ENCODE measurements at regions not wholly inside any gene's neighbourhood (a gene's known extent, or its start where the extent isn't known, plus 50 kb on each side); places are given as distances from the start of the nearest gene placed in this dataset.

DNA sequence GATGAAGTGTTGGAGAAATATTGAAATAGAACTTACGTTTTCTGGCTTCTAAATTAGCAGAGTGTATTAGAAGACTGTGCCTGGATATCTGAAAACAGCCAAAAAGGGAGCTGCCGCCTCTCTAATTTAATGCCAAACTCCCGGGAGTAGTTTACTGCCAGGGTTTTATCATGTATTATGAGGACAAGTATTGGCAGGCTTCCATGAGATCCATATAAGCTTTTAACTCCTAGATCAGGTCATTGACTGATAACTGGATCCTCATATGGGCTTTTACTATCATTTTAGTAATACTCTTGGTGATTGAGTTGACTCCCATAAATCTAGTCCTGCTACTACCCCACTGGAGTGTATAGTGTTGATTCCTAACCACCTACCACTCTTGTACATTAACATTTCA, 178.4 kb upstream of the CXADR start:
- TF ChIP-seq, protein P1, sequence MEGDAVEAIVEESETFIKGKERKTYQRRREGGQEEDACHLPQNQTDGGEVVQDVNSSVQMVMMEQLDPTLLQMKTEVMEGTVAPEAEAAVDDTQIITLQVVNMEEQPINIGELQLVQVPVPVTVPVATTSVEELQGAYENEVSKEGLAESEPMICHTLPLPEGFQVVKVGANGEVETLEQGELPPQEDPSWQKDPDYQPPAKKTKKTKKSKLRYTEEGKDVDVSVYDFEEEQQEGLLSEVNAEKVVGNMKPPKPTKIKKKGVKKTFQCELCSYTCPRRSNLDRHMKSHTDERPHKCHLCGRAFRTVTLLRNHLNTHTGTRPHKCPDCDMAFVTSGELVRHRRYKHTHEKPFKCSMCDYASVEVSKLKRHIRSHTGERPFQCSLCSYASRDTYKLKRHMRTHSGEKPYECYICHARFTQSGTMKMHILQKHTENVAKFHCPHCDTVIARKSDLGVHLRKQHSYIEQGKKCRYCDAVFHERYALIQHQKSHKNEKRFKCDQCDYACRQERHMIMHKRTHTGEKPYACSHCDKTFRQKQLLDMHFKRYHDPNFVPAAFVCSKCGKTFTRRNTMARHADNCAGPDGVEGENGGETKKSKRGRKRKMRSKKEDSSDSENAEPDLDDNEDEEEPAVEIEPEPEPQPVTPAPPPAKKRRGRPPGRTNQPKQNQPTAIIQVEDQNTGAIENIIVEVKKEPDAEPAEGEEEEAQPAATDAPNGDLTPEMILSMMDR (conservative IDR thresholded peaks at IDR 0.05; ENCODE audit: low read depth in 2 of 2): no peak
- TF ChIP-seq EZH2 (IDR thresholded peaks at IDR 0.05; ENCODE audit: low read depth, unreplicated experiment) (no peak), JUNB (IDR thresholded peaks at IDR 0.05; ENCODE audit: unreplicated experiment) (no peak)
- TF ChIP-seq, protein P2, sequence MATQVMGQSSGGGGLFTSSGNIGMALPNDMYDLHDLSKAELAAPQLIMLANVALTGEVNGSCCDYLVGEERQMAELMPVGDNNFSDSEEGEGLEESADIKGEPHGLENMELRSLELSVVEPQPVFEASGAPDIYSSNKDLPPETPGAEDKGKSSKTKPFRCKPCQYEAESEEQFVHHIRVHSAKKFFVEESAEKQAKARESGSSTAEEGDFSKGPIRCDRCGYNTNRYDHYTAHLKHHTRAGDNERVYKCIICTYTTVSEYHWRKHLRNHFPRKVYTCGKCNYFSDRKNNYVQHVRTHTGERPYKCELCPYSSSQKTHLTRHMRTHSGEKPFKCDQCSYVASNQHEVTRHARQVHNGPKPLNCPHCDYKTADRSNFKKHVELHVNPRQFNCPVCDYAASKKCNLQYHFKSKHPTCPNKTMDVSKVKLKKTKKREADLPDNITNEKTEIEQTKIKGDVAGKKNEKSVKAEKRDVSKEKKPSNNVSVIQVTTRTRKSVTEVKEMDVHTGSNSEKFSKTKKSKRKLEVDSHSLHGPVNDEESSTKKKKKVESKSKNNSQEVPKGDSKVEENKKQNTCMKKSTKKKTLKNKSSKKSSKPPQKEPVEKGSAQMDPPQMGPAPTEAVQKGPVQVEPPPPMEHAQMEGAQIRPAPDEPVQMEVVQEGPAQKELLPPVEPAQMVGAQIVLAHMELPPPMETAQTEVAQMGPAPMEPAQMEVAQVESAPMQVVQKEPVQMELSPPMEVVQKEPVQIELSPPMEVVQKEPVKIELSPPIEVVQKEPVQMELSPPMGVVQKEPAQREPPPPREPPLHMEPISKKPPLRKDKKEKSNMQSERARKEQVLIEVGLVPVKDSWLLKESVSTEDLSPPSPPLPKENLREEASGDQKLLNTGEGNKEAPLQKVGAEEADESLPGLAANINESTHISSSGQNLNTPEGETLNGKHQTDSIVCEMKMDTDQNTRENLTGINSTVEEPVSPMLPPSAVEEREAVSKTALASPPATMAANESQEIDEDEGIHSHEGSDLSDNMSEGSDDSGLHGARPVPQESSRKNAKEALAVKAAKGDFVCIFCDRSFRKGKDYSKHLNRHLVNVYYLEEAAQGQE (IDR thresholded peaks at IDR 0.05; ENCODE audit: unreplicated experiment): no peak

Data from GM23338 (cell line).